ENCODE measurements at regions not wholly inside any gene's neighbourhood (a gene's known extent, or its start where the extent isn't known, plus 50 kb on each side); places are given as distances from the start of the nearest gene placed in this dataset.

DNA sequence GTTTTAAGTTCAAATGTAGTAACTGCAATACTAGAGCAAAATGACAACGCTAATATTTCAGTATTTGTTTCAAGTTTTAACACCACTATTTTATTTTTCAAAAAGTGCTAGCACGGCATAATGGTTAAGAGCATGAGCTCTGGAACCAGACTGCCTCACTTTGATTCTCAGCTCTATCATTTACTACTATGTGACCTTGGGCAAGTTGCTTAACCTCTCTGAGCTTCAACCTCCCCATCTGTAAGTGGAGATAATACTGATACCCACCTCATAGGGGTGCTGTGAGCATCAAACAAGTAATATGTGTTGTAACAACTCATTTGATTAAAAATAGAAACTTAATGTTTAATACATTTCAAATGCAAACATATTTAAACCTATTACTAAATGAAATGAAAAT lies 115.4 kb upstream of the NPHP3 start:
- DNase-seq = no peak
- POLR2A ChIA-PET = no interaction called here
- no peak overlapping the region for H3K27ac Mint-ChIP-seq

DNA sequence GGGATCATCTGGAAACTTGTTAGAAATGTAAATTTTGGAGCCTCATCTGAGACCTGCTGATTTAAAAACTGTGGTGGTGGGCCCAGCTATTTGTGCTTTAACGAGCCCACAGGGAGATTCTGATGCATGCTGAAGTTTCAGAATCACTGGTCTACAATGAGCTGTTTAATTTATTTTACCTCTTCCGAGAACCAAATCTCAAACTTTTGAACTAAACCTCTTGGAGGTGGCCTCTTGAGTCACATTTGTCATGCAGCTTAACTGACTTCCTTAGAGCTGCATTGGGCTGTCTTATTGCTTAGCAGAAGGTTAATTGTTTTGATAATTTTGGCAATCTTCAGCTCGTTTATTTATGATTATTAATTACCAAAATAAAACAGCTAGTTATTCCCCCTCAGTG lies 112.1 kb upstream of the NPHP3 start:
- H3K9me3 Mint-ChIP-seq = no peaks in the 10 kb centered on the region
- ATAC-seq (ENCODE audit: low read depth) = no peak
- no peak overlapping the region for H3K4me3 Mint-ChIP-seq
- DNase-seq = no peak
- POLR2A ChIA-PET = no interaction called here
- H3K36me3 Mint-ChIP-seq = no peaks in the 10 kb centered on the region
- peaks cover 10% of the 10 kb centered on the region for H3K27me3 Mint-ChIP-seq
- no peaks in the 10 kb centered on the region for H3K4me1 Mint-ChIP-seq
- H3K27ac Mint-ChIP-seq = no peak overlapping the region

More for the DNA sequence above, 115.4 kb upstream of the NPHP3 start:
- Mint-ChIP-seq H3K36me3 (no peaks in the 10 kb centered on the region), H3K4me3 (no peak overlapping the region), H3K4me1 (no peaks in the 10 kb centered on the region), H3K9me3 (no peaks in the 10 kb centered on the region), H3K27me3 (peaks cover 11% of the 10 kb centered on the region)
- no peak for ATAC-seq (ENCODE audit: low read depth)

DNA sequence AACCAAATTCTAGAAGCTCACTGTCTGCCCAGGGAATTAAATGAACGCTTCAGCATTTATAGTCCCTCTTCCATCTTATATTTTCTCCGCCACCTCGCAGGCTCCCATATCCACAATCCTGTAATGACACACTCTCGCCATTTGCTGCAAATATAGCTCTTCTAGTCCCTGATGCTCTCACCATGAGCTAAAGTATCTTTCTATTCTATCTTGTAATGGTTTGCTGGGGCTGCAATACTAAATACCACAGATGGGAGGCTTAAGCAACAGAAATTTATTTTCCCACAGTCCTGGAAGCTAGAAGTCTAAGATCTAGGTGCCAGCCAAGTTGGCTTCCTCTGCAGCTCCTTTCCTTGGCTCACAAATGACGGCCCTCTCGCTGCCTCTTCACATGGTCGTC lies 106.9 kb upstream of the NPHP3 start:
- Mint-ChIP-seq H3K36me3 (no peaks in the 10 kb centered on the region), H3K9me3 (no peaks in the 10 kb centered on the region), H3K27me3 (no peaks in the 10 kb centered on the region), H3K4me3 (no peak overlapping the region), H3K4me1 (no peaks in the 10 kb centered on the region), H3K27ac (no peak overlapping the region)
- DNase-seq = no peak
- no peak for ATAC-seq (ENCODE audit: low read depth)
- POLR2A ChIA-PET = no interaction called here

DNA sequence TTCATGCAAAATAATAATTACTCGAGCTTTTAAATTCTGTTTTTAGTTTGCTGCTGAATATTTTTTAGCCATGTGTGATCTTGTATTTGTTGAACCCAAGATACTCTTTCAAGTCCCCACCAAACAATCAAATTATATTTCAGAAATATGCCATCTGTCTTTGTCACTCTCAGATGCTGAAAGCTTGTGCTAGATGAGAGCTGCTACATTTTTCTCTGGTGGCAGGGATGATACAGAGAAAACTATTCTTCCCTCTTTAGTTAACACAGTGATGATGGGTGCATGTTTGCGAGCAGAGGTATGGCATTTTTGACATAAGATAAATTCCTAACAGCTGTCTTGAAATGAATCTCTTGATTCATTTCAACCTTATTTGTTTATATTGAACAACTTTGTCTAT lies 100.6 kb upstream of the NPHP3 start:
- Mint-ChIP-seq H3K27ac (no peak overlapping the region), H3K4me1 (no peaks in the 10 kb centered on the region), H3K9me3 (no peaks in the 10 kb centered on the region), H3K27me3 (peaks cover 4% of the 10 kb centered on the region), H3K4me3 (no peak overlapping the region), H3K36me3 (no peaks in the 10 kb centered on the region)
- POLR2A ChIA-PET = no interaction called here
- DNase-seq (no peak), ATAC-seq (ENCODE audit: low read depth) (no peak)

DNA sequence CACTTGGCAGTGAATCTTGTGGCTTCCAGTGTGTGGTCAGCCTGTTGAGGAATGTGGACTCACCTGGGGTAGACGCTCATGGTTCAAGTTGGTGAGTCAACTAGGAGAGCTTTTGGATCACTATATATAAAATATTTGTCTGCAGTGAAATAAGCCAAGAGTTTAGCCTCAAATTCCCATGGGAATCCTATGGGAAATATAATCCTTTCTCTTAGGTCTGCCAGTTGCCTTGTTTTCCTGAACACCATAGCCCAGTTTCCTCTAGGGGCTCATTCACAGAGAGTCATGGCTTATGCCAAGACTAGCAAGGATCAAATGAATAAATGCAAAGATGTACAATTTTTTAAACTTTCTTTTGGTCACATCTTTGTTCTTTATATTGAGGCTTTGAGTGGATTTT lies 100.1 kb upstream of the NPHP3 start:
- Mint-ChIP-seq H3K4me1 (no peaks in the 10 kb centered on the region), H3K9me3 (no peaks in the 10 kb centered on the region), H3K27me3 (peaks cover 4% of the 10 kb centered on the region), H3K27ac (no peak overlapping the region), H3K36me3 (no peaks in the 10 kb centered on the region), H3K4me3 (no peak overlapping the region)
- POLR2A ChIA-PET = no interaction called here
- ATAC-seq (ENCODE audit: low read depth) (no peak), DNase-seq (no peak)

DNA sequence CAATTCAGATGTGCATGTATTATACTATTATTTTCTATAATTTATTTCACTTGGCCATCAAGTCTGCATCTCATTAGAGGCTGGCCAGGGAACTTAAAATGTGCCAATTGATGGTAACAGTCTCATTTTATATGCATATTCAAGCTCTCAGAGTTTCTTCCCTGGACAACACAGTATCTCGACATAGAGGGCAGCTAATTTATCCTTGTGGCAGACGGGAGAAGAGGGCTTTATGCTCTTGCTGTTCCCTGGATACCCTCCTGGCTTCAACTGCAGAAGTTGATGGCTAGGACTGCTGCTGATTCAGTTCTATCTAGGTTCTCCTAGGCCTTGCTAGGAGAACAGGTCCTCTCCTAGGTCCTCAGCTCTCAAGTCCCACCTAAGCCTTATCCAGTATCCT lies 99.1 kb upstream of the NPHP3 start:
- no peaks in the 10 kb centered on the region for H3K4me1 Mint-ChIP-seq
- H3K36me3 Mint-ChIP-seq = no peaks in the 10 kb centered on the region
- H3K4me3 Mint-ChIP-seq = no peak overlapping the region
- DNase-seq (no peak), ATAC-seq (ENCODE audit: low read depth) (no peak)
- no peak overlapping the region for H3K27ac Mint-ChIP-seq
- no peaks in the 10 kb centered on the region for H3K9me3 Mint-ChIP-seq
- POLR2A ChIA-PET = no interaction called here
- peaks cover 4% of the 10 kb centered on the region for H3K27me3 Mint-ChIP-seq

DNA sequence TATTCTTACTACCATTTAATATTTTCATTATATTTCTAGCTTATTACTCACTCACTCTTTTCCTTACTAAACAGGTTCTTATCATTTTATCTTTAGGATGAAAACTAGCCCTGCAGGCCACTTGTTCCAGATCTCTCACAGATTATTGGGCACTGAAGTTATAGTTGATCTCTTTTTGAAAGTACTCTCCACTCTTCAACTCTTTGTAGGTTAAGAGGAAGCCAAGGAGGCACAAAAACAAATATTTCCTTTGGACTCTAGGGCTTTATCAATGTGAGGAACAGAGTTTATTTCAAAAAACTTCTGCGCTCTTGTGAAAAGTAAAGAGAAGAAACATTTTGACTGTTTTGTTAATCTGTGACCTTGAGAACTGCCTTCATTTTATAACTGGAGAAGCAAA lies 96.0 kb upstream of the NPHP3 start:
- H3K27me3 Mint-ChIP-seq = peaks cover 8% of the 10 kb centered on the region
- ATAC-seq (ENCODE audit: low read depth) (no peak), DNase-seq (no peak)
- POLR2A ChIA-PET = no interaction called here
- no peaks in the 10 kb centered on the region for H3K9me3 Mint-ChIP-seq
- no peaks in the 10 kb centered on the region for H3K36me3 Mint-ChIP-seq
- H3K27ac Mint-ChIP-seq = no peak overlapping the region
- H3K4me1 Mint-ChIP-seq = no peaks in the 10 kb centered on the region
- H3K4me3 Mint-ChIP-seq = no peak overlapping the region

DNA sequence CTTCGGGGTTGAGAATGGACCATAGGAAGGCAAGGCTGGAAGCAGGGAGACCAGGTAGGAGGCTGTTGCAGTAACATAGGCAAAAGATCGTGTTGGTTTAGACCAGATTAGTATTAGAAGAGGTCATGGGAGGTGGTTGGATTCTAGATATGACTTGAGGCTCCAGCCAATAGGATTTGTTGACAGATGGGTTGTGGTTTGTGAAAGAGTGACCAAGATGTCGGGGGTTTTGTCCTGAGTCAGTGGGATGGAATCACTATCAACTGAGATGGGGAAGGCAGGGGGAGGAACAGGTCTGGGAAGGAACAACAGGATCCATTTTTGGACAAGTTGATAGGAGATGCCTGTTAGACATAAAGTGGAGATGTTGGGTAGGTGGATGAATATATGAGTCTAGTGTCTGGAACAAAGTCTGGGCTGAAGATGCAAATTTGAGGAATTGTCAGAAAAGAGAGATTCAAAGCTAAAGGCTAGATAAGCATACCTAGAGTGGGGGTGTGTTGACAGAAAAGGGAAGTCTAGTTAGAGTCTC lies 95.5 kb upstream of the NPHP3 start:
- no peak for ATAC-seq (ENCODE audit: low read depth)
- Mint-ChIP-seq H3K27ac (no peak overlapping the region), H3K9me3 (no peaks in the 10 kb centered on the region), H3K36me3 (no peaks in the 10 kb centered on the region), H3K27me3 (peaks cover 8% of the 10 kb centered on the region), H3K4me1 (no peaks in the 10 kb centered on the region), H3K4me3 (no peak overlapping the region)
- no peak for DNase-seq
- POLR2A ChIA-PET = no interaction called here

DNA sequence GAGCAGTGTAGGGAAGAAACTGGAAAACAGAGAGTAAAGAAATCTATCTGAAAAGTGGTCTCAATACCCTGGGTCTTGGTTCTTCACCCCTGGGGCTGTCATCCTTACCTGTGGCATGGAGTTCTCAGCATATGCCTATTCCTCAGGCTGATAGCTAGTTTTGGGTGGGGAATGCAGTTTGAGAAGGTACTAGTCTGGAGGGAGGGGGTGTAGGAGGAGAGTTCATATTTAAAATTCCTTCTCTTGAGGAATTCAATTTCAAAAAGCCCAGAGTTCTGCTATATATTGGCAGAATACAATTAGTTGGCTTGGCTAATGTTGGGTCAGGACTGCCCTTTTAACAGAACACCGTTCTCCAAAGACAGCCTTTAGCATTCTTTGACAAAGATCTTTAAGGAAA lies 82.9 kb upstream of the NPHP3 start:
- Mint-ChIP-seq H3K27me3 (peaks cover 3% of the 10 kb centered on the region), H3K4me3 (no peak overlapping the region), H3K27ac (no peak overlapping the region), H3K9me3 (no peaks in the 10 kb centered on the region), H3K36me3 (no peaks in the 10 kb centered on the region), H3K4me1 (no peaks in the 10 kb centered on the region)
- POLR2A ChIA-PET = no interaction called here
- ATAC-seq (ENCODE audit: low read depth) (no peak), DNase-seq (no peak)

DNA sequence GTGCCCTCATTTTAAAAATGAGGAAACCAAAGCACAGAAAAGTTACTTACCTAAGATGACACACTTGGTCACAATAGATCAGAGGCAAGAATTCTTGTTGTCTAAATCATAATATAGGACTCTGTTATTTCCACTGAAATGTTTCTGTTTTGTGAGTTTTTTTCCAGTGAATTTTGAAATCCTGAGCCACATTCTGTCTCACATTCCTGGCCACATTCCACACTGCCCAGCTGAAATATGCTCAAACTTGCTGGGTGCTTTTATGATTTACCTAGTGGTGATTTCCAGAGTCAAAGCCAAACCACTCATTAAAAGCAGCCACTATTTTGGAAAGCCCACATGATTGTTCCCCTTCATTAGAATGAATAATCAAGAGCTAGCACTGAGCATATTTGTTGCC lies 82.3 kb upstream of the NPHP3 start:
- H3K36me3 Mint-ChIP-seq = no peaks in the 10 kb centered on the region
- no peak overlapping the region for H3K4me3 Mint-ChIP-seq
- H3K27ac Mint-ChIP-seq = no peak overlapping the region
- H3K27me3 Mint-ChIP-seq = peaks cover 3% of the 10 kb centered on the region
- POLR2A ChIA-PET = no interaction called here
- ATAC-seq (ENCODE audit: low read depth) (no peak), DNase-seq (no peak)
- no peaks in the 10 kb centered on the region for H3K4me1 Mint-ChIP-seq
- no peaks in the 10 kb centered on the region for H3K9me3 Mint-ChIP-seq

DNA sequence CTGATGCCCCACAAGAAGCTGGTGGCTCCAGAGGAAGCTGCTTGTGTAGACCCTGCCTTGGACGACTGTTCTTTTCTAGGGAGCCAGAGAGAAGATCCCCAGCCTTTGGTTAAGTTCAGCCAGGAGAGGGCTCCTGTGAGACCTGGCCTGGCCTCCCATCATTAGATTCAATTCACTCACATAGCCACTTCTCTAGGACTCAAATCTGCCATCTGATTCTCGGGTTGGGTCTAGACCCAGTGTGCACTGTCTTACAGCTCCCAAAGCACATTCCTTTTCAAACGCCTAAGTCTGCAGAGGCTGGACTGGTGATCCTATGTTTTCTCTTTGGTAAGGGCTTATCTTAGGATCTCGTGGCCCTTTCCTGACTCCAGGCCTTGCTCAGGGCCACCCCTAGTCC lies 81.7 kb upstream of the NPHP3 start:
- H3K36me3 Mint-ChIP-seq = no peaks in the 10 kb centered on the region
- POLR2A ChIA-PET = no interaction called here
- no peak overlapping the region for H3K4me3 Mint-ChIP-seq
- no peaks in the 10 kb centered on the region for H3K9me3 Mint-ChIP-seq
- H3K27ac Mint-ChIP-seq = no peak overlapping the region
- H3K4me1 Mint-ChIP-seq = no peaks in the 10 kb centered on the region
- H3K27me3 Mint-ChIP-seq = peaks cover 3% of the 10 kb centered on the region
- DNase-seq (no peak), ATAC-seq (ENCODE audit: low read depth) (no peak)

DNA sequence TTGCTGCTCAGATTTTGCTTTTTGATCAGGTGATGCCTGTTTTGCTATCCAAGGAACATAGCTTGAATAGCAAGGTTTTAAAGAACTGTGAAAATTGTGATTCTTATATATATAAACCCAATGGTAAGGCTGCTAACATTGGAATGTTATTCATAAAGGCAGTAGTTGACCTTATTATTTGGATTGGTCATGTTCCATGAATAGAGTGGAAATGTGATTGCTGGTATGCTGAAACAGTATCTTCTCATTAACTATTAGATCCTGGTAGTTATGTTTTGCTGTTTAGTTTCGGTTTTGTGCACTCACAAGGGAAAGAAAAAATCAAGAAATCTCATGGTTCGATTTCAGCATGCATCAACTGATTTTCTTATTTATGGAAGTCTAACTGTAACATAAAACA lies 78.7 kb upstream of the NPHP3 start:
- POLR2A ChIA-PET = no interaction called here

DNA sequence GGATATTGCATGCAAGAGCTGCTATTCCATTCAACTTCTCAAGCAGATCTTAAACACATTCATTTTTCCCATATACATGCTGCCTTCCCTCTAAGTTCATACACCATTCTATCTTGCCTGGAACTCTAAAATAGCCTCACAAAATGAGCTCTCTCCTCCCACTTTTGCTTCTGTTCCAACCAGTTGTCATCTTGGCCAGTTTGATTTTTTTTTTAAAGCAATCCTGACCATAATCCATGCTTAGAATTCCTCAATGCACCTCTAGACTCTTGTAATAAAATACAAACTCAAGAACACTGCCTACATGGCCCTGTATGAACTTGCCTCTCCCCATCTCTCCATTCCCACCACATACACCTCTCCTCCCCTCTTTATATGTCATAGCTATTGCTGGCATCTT lies 68.6 kb upstream of the NPHP3 start:
- Mint-ChIP-seq H3K27ac (no peak overlapping the region), H3K4me1 (no peaks in the 10 kb centered on the region), H3K4me3 (no peak overlapping the region)

More for the DNA sequence above, 78.7 kb upstream of the NPHP3 start:
- Mint-ChIP-seq H3K9me3 (peaks cover 1% of the 10 kb centered on the region), H3K4me1 (no peaks in the 10 kb centered on the region), H3K4me3 (no peak overlapping the region), H3K27ac (no peak overlapping the region), H3K27me3 (no peaks in the 10 kb centered on the region), H3K36me3 (no peaks in the 10 kb centered on the region)
- ATAC-seq (ENCODE audit: low read depth) (no peak), DNase-seq (no peak)

DNA sequence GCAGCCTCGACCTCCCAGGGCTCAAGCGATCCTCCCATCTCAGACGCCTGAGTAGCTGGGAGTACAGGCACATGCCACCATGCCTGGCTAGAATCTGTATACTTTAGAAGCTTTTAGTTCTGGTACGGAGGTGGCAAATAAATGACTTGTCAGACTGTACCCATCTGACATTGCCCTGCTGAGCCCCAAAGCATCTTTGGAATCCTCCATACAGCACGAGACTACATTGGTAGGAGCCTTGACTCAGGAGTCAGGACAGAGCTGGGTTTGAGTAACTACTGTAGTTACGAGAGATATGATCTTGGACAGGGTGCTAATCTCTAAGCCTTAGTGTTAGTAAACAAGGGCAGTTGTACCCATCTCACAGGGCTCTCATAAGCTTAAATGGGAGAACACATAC lies 67.8 kb upstream of the NPHP3 start:
- H3K27ac Mint-ChIP-seq = no peak overlapping the region
- peaks cover 5% of the 10 kb centered on the region for H3K27me3 Mint-ChIP-seq

More for the DNA sequence above, 68.6 kb upstream of the NPHP3 start:
- H3K9me3 Mint-ChIP-seq = no peaks in the 10 kb centered on the region
- POLR2A ChIA-PET = no interaction called here
- no peaks in the 10 kb centered on the region for H3K36me3 Mint-ChIP-seq
- peaks cover 5% of the 10 kb centered on the region for H3K27me3 Mint-ChIP-seq
- ATAC-seq (ENCODE audit: low read depth) (no peak), DNase-seq (no peak)

DNA sequence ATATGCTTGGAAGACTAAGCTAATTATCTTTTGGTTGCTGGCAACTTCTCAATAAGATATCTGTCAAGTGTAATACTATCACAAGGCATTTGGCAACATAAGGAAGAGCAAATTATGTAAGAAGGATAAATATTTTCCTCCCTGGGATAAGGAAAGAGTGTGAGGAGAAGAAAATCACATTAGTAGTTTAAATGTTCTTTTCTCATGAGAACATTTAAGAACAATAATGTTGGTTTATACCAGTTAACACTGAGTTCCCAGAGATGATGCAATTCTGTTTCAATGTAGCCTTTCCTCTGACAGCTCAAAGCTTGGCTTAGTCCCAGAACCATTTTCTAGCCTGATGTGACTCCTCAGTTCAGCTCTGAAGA lies 66.1 kb upstream of the NPHP3 start:
- no peak overlapping the region for H3K27ac Mint-ChIP-seq
- DNase-seq = no peak
- H3K36me3 Mint-ChIP-seq = no peaks in the 10 kb centered on the region
- H3K4me3 Mint-ChIP-seq = no peak overlapping the region
- no peaks in the 10 kb centered on the region for H3K4me1 Mint-ChIP-seq
- no peaks in the 10 kb centered on the region for H3K9me3 Mint-ChIP-seq
- no peak for ATAC-seq (ENCODE audit: low read depth)
- peaks cover 3% of the 10 kb centered on the region for H3K27me3 Mint-ChIP-seq
- POLR2A ChIA-PET = no interaction called here

More for the DNA sequence above, 67.8 kb upstream of the NPHP3 start:
- DNase-seq = no peak
- Mint-ChIP-seq H3K4me3 (no peak overlapping the region), H3K4me1 (no peaks in the 10 kb centered on the region), H3K9me3 (no peaks in the 10 kb centered on the region), H3K36me3 (no peaks in the 10 kb centered on the region)
- POLR2A ChIA-PET = no interaction called here
- no peak for ATAC-seq (ENCODE audit: low read depth)

All from activated naive CD8-positive, alpha-beta T cell treated with anti-CD3 and anti-CD28 coated beads, Interleukin-2, amount 10 ng/mL, durations not matched to agents 7 days and 5 days (primary cell).